Stimulated activated naive CD8-positive, alpha-beta T cell treated with anti-CD3 and anti-CD28 coated beads, Interleukin-15, Interleukin-2, amounts not matched to agents 100 U/mL and 50 U/mL, for 24 hours (primary cell): ENCODE measurements at regions not wholly inside any gene's neighbourhood (a gene's known extent, or its start where the extent isn't known, plus 50 kb on each side); places are given as distances from the start of the nearest gene placed in this dataset.

Experiments
- ATAC-seq: fragments of 150-1000 bp; cut with Tn5 transposase; one replicate; pipeline ENCODE4 v1.10.0; 2021
- DNase-seq: peaks from one replicate; pipeline ENCODE4 v3.0.0; 2021

GRCh38 chr13:103190841-103191240, 124.6 kb upstream of the SLC10A2 start:
- ATAC-seq (no peak), DNase-seq (no peak)

GRCh38 chr13:103188713-103189326, 122.6 kb upstream of the SLC10A2 start:
- ATAC-seq (no peak), DNase-seq (no peak)

GRCh38 chr13:103187721-103188156, 121.5 kb upstream of the SLC10A2 start:
- ATAC-seq, result no peak
- no peak for DNase-seq

GRCh38 chr13:103184413-103184812, 118.2 kb upstream of the SLC10A2 start:
- DNase-seq, result no peak
- no peak for ATAC-seq

- ATAC-seq (no peak), DNase-seq (no peak)
Observed at GRCh38 chr13:103178986-103179943, 113.0 kb upstream of the SLC10A2 start.

DNA sequence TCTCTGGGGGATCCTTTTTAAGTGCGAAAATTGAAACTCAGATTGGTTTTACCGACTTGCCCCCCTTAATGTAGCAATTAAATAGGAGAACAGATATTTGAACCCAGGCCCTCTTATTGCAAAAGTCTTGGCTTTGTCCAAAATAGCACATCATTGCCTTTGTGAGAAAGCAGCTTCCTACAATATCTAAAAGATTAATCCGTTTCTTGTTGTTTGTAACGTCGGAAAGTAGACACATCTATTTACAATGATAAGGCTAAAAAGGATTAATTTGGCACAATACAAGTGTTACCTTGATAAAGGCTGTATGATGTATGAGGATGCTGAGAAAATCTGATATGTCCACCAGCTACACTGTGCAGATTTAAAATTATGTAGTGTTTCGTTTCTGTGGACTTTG, 108.7 kb upstream of the SLC10A2 start:
- ATAC-seq, result no peak

GRCh38 chr13:103168901-103169508, 102.8 kb upstream of the SLC10A2 start:
- DNase-seq (no peak), ATAC-seq (no peak)

More for the DNA sequence above, 108.7 kb upstream of the SLC10A2 start:
- no peak for DNase-seq

DNA sequence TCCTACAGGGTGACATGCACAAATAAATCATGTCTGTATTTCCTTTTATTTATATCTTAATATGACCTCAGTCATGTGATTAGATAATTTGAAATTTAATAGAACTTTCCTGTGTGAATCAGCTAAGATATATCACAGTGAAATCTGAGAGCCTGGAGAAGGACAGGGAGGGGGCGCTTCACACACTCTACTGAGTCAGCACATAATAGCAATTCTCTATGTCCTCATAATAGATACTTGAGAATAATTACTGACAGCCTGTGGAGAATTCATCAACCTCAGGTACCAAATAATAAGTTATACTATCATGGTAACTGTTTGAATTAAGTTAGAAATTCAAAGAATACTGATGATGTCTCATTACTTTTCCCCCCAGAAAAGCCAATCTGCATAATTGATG, 98.0 kb upstream of the SLC10A2 start:
- DNase-seq, result no peak
- no peak for ATAC-seq

GRCh38 chr13:103161476-103161875, 95.3 kb upstream of the SLC10A2 start:
- ATAC-seq, result no peak
- no peak for DNase-seq

DNA sequence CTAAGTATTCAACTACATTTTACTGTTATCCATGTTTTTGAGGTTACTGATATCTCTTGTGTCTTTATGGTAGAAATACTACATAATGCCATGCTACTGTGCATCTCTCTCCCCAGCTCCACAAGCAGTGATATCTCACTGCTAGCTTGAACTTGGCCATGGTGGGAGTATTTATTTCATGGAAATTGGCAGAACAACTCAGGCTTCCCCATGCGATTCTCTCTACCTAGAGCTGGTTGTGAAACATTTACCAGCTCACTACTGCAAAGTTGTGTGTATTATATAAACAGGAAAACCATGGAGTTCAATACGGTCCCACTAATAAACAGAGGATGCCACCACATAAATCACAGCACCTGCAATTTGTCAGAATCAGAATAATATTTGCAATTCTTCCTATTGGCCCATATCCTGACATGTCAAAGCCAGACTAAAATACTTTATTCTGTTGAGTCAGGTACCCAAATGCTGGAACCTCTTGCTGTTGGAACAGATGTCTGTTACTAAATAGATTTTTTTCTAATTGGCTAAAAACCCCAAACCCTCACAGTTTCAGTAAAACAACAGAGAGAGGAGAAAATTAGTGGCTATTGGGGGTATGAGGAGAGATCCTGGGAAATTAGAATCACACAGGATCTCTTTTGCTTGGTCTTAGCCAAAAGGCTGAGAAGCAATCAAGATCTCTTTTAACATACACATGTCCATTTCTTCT, 91.4 kb upstream of the SLC10A2 start:
- ATAC-seq, result no peak

DNA sequence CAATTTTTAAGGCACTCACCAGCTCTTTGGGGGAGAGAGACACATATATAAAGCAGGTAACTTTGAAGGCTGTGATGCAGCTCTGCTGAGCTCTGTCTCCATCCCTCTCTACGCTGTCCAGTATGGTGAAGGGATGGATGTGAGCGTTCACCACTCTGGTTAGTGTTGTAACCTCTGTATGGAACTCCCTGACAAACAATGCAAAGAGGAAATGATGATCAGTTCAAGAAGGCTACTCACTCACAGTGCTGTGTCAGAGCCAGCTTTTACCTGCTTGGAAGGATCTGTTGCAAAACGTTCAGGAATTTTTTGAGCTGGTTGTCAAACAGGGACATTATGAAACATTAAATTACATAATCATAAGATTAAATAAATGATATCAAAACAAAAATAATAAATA, 90.8 kb upstream of the SLC10A2 start:
- DNase-seq, result no peak
- ATAC-seq, result no peak

More for the DNA sequence above, 91.4 kb upstream of the SLC10A2 start:
- DNase-seq, result no peak

DNA sequence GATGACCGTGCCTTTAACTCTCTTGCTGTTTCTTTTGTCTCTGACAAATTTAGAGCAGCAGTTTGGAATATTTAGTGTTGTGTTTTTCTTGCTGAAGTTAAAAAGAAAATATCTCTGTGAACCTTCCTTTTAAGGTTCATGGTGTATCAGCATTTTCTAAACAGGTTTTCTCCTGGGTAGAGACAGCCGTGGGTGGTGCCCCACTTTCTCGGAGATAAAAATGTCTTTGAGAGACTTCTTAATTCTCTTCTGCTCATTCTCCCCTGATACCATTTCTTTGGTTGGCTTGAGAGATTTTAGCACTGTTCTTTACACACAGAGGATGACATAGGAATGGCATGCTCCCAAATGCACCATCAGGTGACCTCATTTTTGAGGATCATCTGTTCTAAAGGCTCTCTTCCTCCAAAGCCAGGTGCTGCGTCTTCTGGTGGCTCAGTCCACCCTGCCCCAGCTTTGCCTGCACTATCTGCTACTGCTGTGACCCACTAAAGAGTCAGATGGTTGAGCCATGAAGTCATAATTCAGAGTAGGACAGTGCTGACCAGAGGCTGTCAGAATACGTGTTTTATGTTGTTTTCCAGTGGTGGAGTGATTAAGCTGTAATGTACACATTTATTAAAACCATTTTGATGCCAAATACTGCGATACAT, 90.3 kb upstream of the SLC10A2 start:
- DNase-seq (no peak), ATAC-seq (no peak)

GRCh38 chr13:103153466-103153865, 87.2 kb upstream of the SLC10A2 start:
- ATAC-seq (no peak), DNase-seq (no peak)

GRCh38 chr13:103147961-103148360, 81.7 kb upstream of the SLC10A2 start:
- ATAC-seq (no peak), DNase-seq (no peak)

DNA sequence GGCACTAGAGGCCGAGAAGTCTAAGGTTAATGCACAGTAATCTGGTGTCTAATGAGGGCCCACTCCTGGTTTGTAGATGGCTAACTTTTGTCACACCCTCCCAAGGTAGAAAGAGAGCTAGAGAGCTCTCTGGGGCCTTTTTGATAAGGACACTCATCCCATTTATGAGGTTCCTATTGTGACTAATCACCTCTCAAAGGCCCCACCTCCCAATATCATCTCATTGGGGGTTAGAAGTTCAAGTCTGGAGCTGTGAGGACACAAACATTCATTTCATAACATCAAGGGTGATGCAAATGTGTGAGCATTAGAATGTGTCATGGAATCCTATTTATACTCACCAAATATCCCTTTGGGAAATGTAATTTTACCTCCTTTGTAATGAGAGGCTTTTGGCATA, 79.2 kb upstream of the SLC10A2 start:
- ATAC-seq, result no peak
- DNase-seq, result no peak

- DNase-seq, result no peak
- no peak for ATAC-seq
Observed at GRCh38 chr13:103143432-103143831, 77.2 kb upstream of the SLC10A2 start.

GRCh38 chr13:103142151-103142550, 75.9 kb upstream of the SLC10A2 start:
- DNase-seq, result no peak
- no peak for ATAC-seq

DNA sequence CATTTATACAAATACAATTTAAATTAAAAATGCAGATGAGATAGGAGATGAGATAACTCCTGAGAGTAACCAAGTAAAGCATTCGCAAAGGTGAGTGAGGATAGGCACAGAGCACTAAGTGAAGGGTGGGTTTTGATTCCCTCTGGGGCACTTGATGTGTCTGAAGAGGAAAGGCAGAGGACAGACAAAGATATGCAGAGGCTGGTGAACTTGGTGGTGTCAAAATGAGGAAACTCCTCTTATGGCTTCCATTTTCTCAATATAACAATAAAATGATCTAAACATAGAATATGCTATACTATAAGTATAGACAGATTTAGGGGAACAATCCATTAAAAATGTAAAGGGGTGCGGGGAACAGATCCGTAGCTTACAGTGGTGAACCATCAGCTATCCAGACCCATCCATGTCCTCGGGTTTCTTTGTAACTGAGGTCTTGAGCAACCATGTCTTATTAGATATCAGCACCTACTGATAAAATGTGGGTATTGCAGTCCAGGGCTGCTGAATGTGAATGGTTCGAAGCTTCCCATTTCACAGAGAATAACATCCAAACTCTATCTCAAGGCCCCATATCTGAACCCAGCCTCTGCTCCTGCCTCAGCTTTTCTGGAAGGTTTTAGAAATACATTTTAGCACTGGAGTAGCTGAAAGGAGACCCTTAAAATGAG, 73.9 kb upstream of the SLC10A2 start:
- no peak for DNase-seq
- no peak for ATAC-seq

DNA sequence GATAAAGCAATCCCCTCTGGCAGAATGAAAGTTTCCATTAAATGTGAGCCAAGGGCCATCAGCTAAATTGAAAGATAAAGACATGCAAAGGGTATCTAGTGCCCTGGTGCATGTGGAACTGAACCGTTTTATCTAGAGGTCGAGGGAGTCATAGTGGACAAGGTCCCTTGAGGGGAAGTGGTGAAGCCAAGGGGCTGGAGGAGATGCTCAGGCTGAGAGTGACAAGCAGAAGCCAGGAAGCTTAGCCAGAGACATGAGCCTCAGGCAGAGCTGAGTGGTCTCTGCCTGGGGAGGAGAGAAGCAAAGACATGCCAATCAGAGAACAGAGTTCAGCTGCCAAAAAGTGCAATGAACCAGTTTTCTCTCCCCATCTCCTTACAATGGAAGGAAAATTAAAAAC, 68.1 kb upstream of the SLC10A2 start:
- no peak for DNase-seq
- ATAC-seq, result no peak

DNA sequence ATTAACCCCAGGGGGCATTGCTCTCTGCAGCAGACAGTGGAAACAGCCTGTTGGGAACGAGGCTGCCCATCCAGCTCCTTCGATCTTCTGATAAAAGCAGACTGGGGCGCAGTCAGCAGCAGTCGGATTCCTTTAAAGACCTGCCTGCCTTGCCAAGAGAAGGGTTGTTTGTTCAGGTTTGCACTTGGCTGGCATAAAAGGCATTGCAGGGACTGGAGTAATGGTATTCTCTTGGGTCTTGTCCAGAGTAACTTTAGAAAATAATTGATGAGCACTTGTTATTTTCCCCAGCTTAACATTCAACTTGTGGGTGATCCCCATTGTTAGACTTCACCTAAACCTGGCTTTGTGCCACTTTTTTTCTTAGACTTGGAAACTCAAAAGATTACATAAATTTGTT, 67.3 kb upstream of the SLC10A2 start:
- ATAC-seq (no peak), DNase-seq (no peak)

- no peak for DNase-seq
Observed at GRCh38 chr13:103130681-103131210, 64.5 kb upstream of the SLC10A2 start.

More at GRCh38 chr13:103130681-103131210, 64.5 kb upstream of the SLC10A2 start:
- ATAC-seq, result no peak
